ENCODE measurements at regions not wholly inside any gene's neighbourhood (a gene's known extent, or its start where the extent isn't known, plus 50 kb on each side); places are given as distances from the start of the nearest gene placed in this dataset.
"Not testable (repeated sequence)": the region's sequence is repeated elsewhere in the genome, so short reads cannot be mapped to it uniquely, and the experiment has no call there.

DNA sequence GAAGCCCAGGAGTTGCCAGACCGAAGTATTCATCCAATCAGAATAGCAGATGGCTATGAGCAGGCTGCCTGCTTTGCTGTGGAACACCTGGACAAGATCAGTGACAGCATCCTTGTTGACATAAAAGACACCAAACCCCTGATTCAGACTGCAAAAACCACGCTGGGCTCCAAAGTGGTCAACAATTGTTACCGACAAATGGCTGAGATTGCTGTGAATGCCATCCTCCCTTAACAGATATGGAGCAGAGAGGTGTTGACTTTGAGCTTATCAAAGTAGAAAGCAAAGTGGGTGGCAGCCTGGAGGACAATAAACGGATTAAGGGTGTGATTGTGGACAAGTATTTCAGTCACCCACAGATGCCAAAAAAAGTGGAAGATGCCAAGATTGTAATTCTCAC lies 250.3 kb upstream of the OBI1 start:
- Mint-ChIP-seq H3K9me3 (peaks cover 0 to 3% (median 0%) of the 10 kb centered on the region in 7 donors), H3K4me1 (no peaks in the 10 kb centered on the region), H3K27me3 (peaks cover 0 to 10% (median 8%) of the 10 kb centered on the region in 3 donors), H3K36me3 (no peaks in the 10 kb centered on the region), H3K27ac (no peak overlapping the region), H3K4me3 (no peak overlapping the region)
- DNase-seq (no peak), ATAC-seq (ENCODE audit: low read depth in 2 of 2) (no peak)

GRCh38 chr13:78907006-78907405 lies 248.1 kb upstream of the OBI1 start:
- Mint-ChIP-seq H3K27me3 (peaks cover 0 to 8% (median 4%) of the 10 kb centered on the region in 3 donors), H3K36me3 (no peaks in the 10 kb centered on the region), H3K27ac (no peak overlapping the region), H3K4me3 (no peak overlapping the region), H3K4me1 (no peaks in the 10 kb centered on the region), H3K9me3 (peaks cover 0 to 6% (median 0%) of the 10 kb centered on the region in 7 donors)
- DNase-seq (no peak), ATAC-seq (ENCODE audit: low read depth in 2 of 2) (no peak)

GRCh38 chr13:78897200-78897599 lies 238.2 kb upstream of the OBI1 start:
- H3K27ac Mint-ChIP-seq = no peak overlapping the region
- ATAC-seq (ENCODE audit: low read depth in 2 of 2) (no peak), DNase-seq (no peak)

GRCh38 chr13:78884571-78884970 lies 225.6 kb upstream of the OBI1 start:
- H3K36me3 Mint-ChIP-seq = no peaks in the 10 kb centered on the region
- peaks cover 7 to 28% (median 12%) of the 10 kb centered on the region in 3 donors for H3K27me3 Mint-ChIP-seq
- H3K4me3 Mint-ChIP-seq = no peak overlapping the region
- H3K4me1 Mint-ChIP-seq = no peaks in the 10 kb centered on the region
- ATAC-seq (ENCODE audit: low read depth in 2 of 2) (no peak), DNase-seq (no peak)
- peaks cover 0 to 5% (median 0%) of the 10 kb centered on the region in 7 donors for H3K9me3 Mint-ChIP-seq
- no peak overlapping the region for H3K27ac Mint-ChIP-seq

More at GRCh38 chr13:78897200-78897599, 238.2 kb upstream of the OBI1 start:
- no peaks in the 10 kb centered on the region for H3K36me3 Mint-ChIP-seq
- no peak overlapping the region for H3K4me3 Mint-ChIP-seq
- peaks cover 3 to 11% (median 10%) of the 10 kb centered on the region in 3 donors for H3K27me3 Mint-ChIP-seq
- H3K9me3 Mint-ChIP-seq = peaks cover 0 to 9% (median 3%) of the 10 kb centered on the region in 7 donors
- H3K4me1 Mint-ChIP-seq = no peaks in the 10 kb centered on the region

- Mint-ChIP-seq H3K27me3 (peaks cover 6 to 28% (median 7%) of the 10 kb centered on the region in 3 donors), H3K36me3 (peaks cover 0 to 9% of the 10 kb centered on the region in 2 donors), H3K4me3 (no peak overlapping the region), H3K9me3 (peaks cover 2 to 11% (median 5%) of the 10 kb centered on the region in 7 donors), H3K4me1 (no peaks in the 10 kb centered on the region), H3K27ac (no peak overlapping the region)
- ATAC-seq (ENCODE audit: low read depth in 2 of 2) (no peak), DNase-seq (no peak)
These were observed 222.8 kb upstream of the OBI1 start for GRCh38 chr13:78881751-78882150.

DNA sequence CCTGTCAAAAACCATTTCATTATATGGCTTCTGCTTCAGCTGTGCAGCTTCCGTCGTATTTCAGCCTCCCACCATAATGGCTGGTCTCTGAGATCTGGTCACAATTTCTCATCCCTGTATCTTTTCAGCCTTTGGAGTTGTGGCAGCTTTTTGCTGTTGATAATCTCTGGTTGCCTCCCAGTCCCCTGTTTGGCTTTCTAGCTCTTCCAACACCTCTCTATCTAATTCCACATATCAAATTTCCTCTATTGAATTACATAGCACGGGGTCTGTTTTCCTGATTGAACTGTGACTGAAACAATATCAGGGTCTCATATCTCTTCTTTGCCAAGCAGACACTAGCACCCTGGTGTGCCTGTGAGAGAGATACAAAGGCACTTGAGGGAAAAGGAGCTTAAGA lies 222.1 kb upstream of the OBI1 start:
- no peaks in the 10 kb centered on the region for H3K4me1 Mint-ChIP-seq
- peaks cover 6 to 28% (median 7%) of the 10 kb centered on the region in 3 donors for H3K27me3 Mint-ChIP-seq
- no peak overlapping the region for H3K27ac Mint-ChIP-seq
- peaks cover 2 to 11% (median 5%) of the 10 kb centered on the region in 7 donors for H3K9me3 Mint-ChIP-seq
- no peak overlapping the region for H3K4me3 Mint-ChIP-seq
- peaks cover 0 to 9% of the 10 kb centered on the region in 2 donors for H3K36me3 Mint-ChIP-seq
- ATAC-seq (ENCODE audit: low read depth in 2 of 2) (no peak), DNase-seq (no peak)

DNA sequence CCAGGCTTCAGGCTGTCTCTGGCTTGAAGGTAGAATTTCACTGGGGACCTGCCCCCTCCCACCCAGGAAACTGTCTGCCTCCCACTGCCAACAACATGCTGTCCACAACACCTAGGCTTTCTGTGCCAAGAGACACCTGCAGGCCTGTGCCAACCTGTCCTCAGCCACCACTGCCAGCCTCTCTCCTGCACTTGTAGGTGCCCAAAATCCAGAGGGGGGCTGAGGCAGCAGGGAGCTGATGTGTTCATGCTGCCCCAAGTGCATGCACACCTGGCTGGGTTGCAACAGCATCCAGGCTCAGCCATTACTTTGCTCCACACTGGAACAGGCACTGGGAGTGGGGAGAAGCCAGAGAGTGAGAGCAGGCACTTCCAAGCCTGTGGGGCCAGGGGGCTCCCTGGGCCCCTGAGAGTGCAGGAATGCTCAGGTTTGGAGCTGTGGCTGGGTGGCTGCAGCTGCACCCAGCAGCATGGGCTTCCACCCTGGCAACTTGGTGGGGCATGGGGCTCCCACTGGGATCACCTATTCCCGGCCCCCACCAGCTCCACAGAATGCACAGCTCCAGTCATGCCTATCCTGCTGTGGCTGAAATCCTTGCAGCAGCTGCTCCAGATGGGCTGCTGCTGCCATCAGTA lies 218.1 kb upstream of the OBI1 start:
- Mint-ChIP-seq H3K27me3 (peaks cover 0 to 10% (median 6%) of the 10 kb centered on the region in 3 donors), H3K9me3 (peaks cover 2 to 11% (median 4%) of the 10 kb centered on the region in 7 donors), H3K4me1 (no peaks in the 10 kb centered on the region), H3K36me3 (peaks cover 0 to 9% of the 10 kb centered on the region in 2 donors), H3K4me3 (no peak overlapping the region), H3K27ac (no peak overlapping the region)
- ATAC-seq (ENCODE audit: low read depth in 2 of 2) (no peak), DNase-seq (no peak)

DNA sequence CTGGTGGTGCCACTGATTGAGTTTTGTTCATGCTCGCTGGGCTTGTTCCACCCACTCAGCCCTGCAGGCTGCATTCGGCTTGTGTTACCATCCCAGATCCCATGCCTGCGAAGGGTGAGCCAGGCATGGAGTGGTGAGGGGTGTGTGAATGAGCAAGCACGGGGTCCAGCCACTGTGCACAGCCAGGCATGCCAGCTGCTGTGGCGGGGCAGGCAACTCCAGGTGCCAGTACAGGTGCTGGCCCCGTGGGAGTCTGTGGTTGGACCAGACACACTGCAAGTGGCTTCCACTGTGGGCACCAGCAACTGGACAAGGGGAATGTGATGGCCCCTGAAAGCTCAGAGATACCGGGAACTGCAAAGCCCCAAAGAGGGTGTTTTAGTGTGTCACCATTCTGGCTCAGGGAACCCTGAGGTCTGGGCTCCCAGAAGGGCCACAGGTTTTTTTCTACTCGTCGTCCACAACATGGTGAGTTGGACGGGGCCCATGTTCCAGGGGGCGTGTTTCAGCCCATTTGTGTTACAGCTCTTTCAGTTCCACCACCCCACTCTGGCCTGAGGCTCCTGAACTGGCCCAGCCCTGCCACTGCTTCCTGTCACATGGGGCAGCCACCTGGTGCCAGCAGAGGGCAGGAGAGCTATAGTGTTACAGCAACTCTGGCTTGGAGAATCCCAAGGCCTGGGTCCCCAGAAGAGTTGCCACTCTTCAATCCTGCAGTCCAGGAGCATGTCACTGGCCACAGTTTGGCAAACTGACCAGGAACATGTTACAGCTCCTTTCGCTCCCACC lies 217.0 kb upstream of the OBI1 start:
- H3K27me3 Mint-ChIP-seq = peaks cover 0 to 4% (median 3%) of the 10 kb centered on the region in 3 donors
- H3K4me3 Mint-ChIP-seq = no peak overlapping the region
- no peak overlapping the region for H3K27ac Mint-ChIP-seq
- DNase-seq = no peak
- no peaks in the 10 kb centered on the region for H3K4me1 Mint-ChIP-seq
- H3K36me3 Mint-ChIP-seq = peaks cover 0 to 9% of the 10 kb centered on the region in 2 donors
- peaks cover 2 to 11% (median 4%) of the 10 kb centered on the region in 7 donors for H3K9me3 Mint-ChIP-seq
- no peak for ATAC-seq (ENCODE audit: low read depth in 2 of 2)

- no peak for ATAC-seq (ENCODE audit: low read depth in 2 of 2)
- no peak overlapping the region for H3K27ac Mint-ChIP-seq
These were observed 210.0 kb upstream of the OBI1 start for GRCh38 chr13:78868991-78869390.

DNA sequence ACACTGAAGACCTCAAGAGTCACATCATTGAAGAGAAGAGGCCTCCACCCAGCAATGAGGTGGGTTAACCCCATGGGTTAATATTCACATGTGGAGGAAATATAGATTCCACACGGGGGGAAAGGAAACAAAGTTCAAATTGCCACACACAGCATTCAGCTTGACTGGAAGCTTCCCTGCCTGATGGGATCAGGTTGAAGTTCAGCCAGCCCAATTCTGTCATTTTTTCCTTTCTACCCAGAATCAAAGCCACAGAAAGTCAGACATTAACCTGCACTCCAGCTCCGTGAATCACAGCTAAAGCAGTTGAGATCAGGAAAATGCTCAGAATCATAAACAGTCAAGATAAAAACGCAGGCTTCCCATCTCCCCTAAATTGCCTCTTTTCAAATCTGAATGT lies 208.7 kb upstream of the OBI1 start:
- Mint-ChIP-seq H3K4me1 (no peaks in the 10 kb centered on the region), H3K36me3 (no peaks in the 10 kb centered on the region), H3K27me3 (peaks cover 0 to 5% (median 1%) of the 10 kb centered on the region in 3 donors), H3K27ac (no peak overlapping the region), H3K9me3 (no peaks in the 10 kb centered on the region), H3K4me3 (no peak overlapping the region)
- DNase-seq (no peak), ATAC-seq (ENCODE audit: low read depth in 2 of 2) (no peak)

More at GRCh38 chr13:78868991-78869390, 210.0 kb upstream of the OBI1 start:
- H3K4me1 Mint-ChIP-seq = no peaks in the 10 kb centered on the region
- no peaks in the 10 kb centered on the region for H3K36me3 Mint-ChIP-seq
- H3K27me3 Mint-ChIP-seq = peaks cover 0 to 5% (median 0%) of the 10 kb centered on the region in 3 donors
- DNase-seq = no peak
- H3K9me3 Mint-ChIP-seq = no peaks in the 10 kb centered on the region
- no peak overlapping the region for H3K4me3 Mint-ChIP-seq

DNA sequence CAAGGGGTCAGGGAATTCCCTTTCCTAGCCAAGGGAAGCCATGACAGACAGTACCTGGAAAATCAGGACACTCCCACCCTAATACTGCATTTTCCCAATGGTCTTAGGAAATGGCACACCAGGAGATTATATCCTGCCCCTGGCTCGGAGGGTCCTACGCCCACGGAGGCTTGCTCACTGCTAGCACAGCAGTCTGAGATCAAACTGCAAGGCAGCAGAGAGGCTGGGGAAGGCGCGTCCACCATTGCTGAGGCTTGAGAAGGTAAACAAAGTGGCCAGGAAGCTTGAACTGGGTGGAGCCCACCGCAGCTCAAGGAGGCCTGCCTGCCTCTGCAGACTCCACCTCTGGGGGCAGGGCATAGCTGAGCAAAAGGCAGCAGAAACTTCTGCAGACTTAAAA lies 207.1 kb upstream of the OBI1 start:
- H3K27ac Mint-ChIP-seq; H3K4me1 Mint-ChIP-seq; ATAC-seq (ENCODE audit: low read depth in 2 of 2); H3K9me3 Mint-ChIP-seq; H3K4me3 Mint-ChIP-seq; DNase-seq; H3K27me3 Mint-ChIP-seq; H3K36me3 Mint-ChIP-seq: not testable (repeated sequence)

DNA sequence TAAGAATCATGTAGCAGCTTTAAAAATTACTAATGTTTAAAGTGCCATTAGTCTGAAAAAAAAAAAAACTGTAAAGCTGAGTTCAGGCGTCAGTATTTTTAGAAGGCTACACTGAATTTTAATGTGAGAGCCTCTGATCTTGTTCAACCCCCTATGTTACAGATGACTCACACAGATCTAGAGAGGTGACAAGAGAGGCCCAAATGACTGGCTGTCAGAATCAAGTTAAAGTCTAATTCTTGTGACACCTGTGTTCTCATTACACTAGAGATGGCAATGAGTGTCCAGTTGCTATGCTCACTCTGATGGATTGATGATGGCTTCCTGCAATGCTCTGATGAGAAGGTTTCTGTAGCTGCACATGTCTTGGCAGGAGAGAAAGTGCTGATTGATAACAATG lies 203.5 kb upstream of the OBI1 start:
- Mint-ChIP-seq H3K4me1 (no peaks in the 10 kb centered on the region), H3K9me3 (peaks cover 0 to 7% (median 0%) of the 10 kb centered on the region in 7 donors), H3K36me3 (no peaks in the 10 kb centered on the region), H3K27ac (no peak overlapping the region), H3K27me3 (peaks cover 4 to 8% (median 6%) of the 10 kb centered on the region in 3 donors), H3K4me3 (no peak overlapping the region)
- ATAC-seq (ENCODE audit: low read depth in 2 of 2) (no peak), DNase-seq (no peak)

DNA sequence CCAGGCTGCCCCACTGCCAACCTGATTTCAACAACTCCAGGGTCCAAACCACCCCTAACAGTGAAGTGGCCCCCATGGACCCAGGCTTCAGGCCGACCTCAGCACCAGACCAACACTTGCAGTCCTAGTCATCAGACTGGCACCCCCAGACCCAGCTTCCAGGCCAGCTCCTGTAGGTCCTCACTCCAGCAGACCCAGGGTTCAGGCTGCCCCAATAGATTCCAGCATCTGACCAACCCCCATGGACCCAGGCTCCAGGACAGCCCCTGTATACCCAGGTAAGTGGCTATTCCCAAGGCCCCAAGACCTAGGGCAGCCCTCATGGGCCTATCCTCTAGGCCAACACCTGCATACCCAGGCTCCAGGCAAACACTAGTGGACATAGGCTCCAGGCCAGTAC lies 193.8 kb upstream of the OBI1 start:
- DNase-seq (no peak), ATAC-seq (ENCODE audit: low read depth in 2 of 2) (no peak)
- Mint-ChIP-seq H3K36me3 (no peaks in the 10 kb centered on the region), H3K4me1 (no peaks in the 10 kb centered on the region), H3K27me3 (no peaks in the 10 kb centered on the region), H3K27ac (no peak overlapping the region), H3K9me3 (peaks cover 6 to 29% (median 15%) of the 10 kb centered on the region in 7 donors), H3K4me3 (peak overlapping the region in 1 of 8 donors; percentile 52)

Measured in naive B cell (primary cell).